Mammary epithelial cell (primary cell): ENCODE measurements at regions not wholly inside any gene's neighbourhood (a gene's known extent, or its start where the extent isn't known, plus 50 kb on each side); places are given as distances from the start of the nearest gene placed in this dataset.

Source experiments
- CTCF ChIP-seq, 2 donors: IDR thresholded peaks in 1 of 2; conservative IDR thresholded peaks in 1 of 2; 2 replicates each; pipeline ENCODE4 v1.5.1; 2011 to 2012; ENCODE audit warnings: inconsistent platforms in 2 of 2, low read length in 2 of 2, mild to moderate bottlenecking in 2 of 2, control low read depth in 1 of 2, low read depth in 1 of 2; ENCODE audit not compliant: insufficient read depth in 1 of 2; ENCODE audit errors: extremely low read depth in 1 of 2
- EZH2 ChIP-seq: IDR thresholded peaks from 2 replicates; pipeline ENCODE4 v1.6.1; 2012; ENCODE audit warnings: low read length, inconsistent platforms, borderline replicate concordance

GRCh38 chr4:41822325-41822724 lies 73.8 kb upstream of the PHOX2B start:
- TF ChIP-seq CTCF (conservative IDR thresholded peaks at IDR 0.05 in 1 of 2, IDR thresholded peaks at IDR 0.05 in 1 of 2; ENCODE audit: extremely low read depth in 1 of 2, insufficient read depth in 1 of 2, low read depth in 1 of 2, low read length in 2 of 2): no peak
- no peak for TF ChIP-seq EZH2
